ENCODE measurements at regions not wholly inside any gene's neighbourhood (a gene's known extent, or its start where the extent isn't known, plus 50 kb on each side); places are given as distances from the start of the nearest gene placed in this dataset.

GRCh38 chr2:138087751-138088593, 123.7 kb downstream of the HNMT start:
- no peak for FAIRE-seq
- POLR2A ChIA-PET, result no interaction called here
- intact Hi-C loops (cut with micrococcal nuclease), result no loop called here

More at GRCh38 chr2:138087751-138088593, 123.7 kb downstream of the HNMT start:
- no peaks in the 10 kb centered on the region for H3K27me3 ChIP-seq (ENCODE audit: control insufficient read depth in 2 of 2, insufficient read depth in 2 of 2, low read length in 2 of 2)
- no peak overlapping the region for H3K4me2 ChIP-seq (ENCODE audit: insufficient read depth, low read length)
- TF ChIP-seq POLR2AphosphoS5 (IDR thresholded peaks at IDR 0.05; ENCODE audit: insufficient read depth, low read depth, low read length) (no peak), CTCF (IDR thresholded peaks at IDR 0.05; ENCODE audit: extremely low read depth in 1 of 2, insufficient read depth in 1 of 2, low read depth in 1 of 2, low read length in 2 of 2) (no peak), JUN (IDR thresholded peaks at IDR 0.05; ENCODE audit: borderline replicate concordance, insufficient read depth, insufficient read length, low read depth) (no peak)
- no peaks in the 10 kb centered on the region for H4K20me1 ChIP-seq (replicated peaks; ENCODE audit: control insufficient read depth, extremely low read depth, insufficient read depth, low read length)
- CTCF ChIA-PET, result interaction anchor here (0.9 to 1.3 kb wide), 7 partner anchors 139 to 287 kb away, joined by 3 to 4 read pairs (median 4); no protein-coding TSS in a partner anchor
- DNase-seq (ENCODE audit: low read depth, low spot score), result no peak
- no peaks in the 10 kb centered on the region for H3K79me2 ChIP-seq (ENCODE audit: control insufficient read depth, insufficient read depth, low read length)
- H3K4me1 ChIP-seq (ENCODE audit: control insufficient read depth, extremely low read depth, insufficient read depth, low read length), result no peaks in the 10 kb centered on the region
- H3K9me3 ChIP-seq (replicated peaks; ENCODE audit: control insufficient read depth, insufficient read depth, low read length), result no peaks in the 10 kb centered on the region
- H3K4me3 ChIP-seq (replicated peaks in 1 of 3; ENCODE audit: insufficient read depth in 1 of 3, low read depth in 1 of 3, low read length in 3 of 3), result no peak overlapping the region
- H3K27ac ChIP-seq (ENCODE audit: insufficient read depth, low read depth, low read length), result no peak overlapping the region
- dilution Hi-C loops (cut with MboI; ENCODE audit: extremely low pct_ligation_motif_present, low sequenced_read_pairs), result no loop called here
- H3K9ac ChIP-seq (replicated peaks; ENCODE audit: extremely low read depth, insufficient read depth, low read length), result no peak overlapping the region
- H3K36me3 ChIP-seq (ENCODE audit: control insufficient read depth in 2 of 2, extremely low read depth in 1 of 2, insufficient read depth in 2 of 2, low read length in 2 of 2), result no peaks in the 10 kb centered on the region
- no peak overlapping the region for H2AFZ ChIP-seq (ENCODE audit: low read depth, low read length)
- H3K9me1 ChIP-seq (replicated peaks; ENCODE audit: control insufficient read depth, extremely low read depth, insufficient read depth, low read length), result no peaks in the 10 kb centered on the region
- BruUV-seq (replicated peaks), result no TSS peak

Data from endothelial cell of umbilical vein (primary cell).